Activated CD8-positive, alpha-beta memory T cell treated with anti-CD3 and anti-CD28 coated beads, Interleukin-2, amount 10 ng/mL, durations not matched to agents 7 days and 5 days (primary cell): ENCODE measurements at regions not wholly inside any gene's neighbourhood (a gene's known extent, or its start where the extent isn't known, plus 50 kb on each side); places are given as distances from the start of the nearest gene placed in this dataset.
"Not testable (repeated sequence)": the region's sequence is repeated elsewhere in the genome, so short reads cannot be mapped to it uniquely, and the experiment has no call there.

ENCODE experiments used
- ATAC-seq: fragments of 150-1000 bp; cut with Tn5 transposase; one replicate; pipeline ENCODE4 v1.10.0; 2021; ENCODE audit warnings: moderate library complexity
- CTCF ChIA-PET: fragments of 350-600 bp; sonication (Branson Sonifier 250); formaldehyde crosslinking; loops from one replicate; lab custom pipeline; 2021; ENCODE audit warnings: antibody characterized with exemption; lab: Charles Lee
- DNase-seq: peaks from one replicate; pipeline ENCODE4 v3.0.0-alpha.2; 2020
- H3K27ac Mint-ChIP-seq: one replicate; pipeline ENCODE4 v1.8.0; 2021; ENCODE audit warnings: mild to moderate bottlenecking, mixed read lengths
- H3K27me3 Mint-ChIP-seq: one replicate; pipeline ENCODE4 v1.8.0; 2021; ENCODE audit warnings: mixed read lengths
- H3K36me3 Mint-ChIP-seq: one replicate; pipeline ENCODE4 v1.8.0; 2021; ENCODE audit warnings: mild to moderate bottlenecking, mixed read lengths
- H3K4me1 Mint-ChIP-seq: one replicate; pipeline ENCODE4 v1.8.0; 2021; ENCODE audit warnings: mixed read lengths
- H3K4me3 Mint-ChIP-seq: one replicate; pipeline ENCODE4 v1.8.0; 2021; ENCODE audit warnings: mild to moderate bottlenecking, moderate library complexity, mixed read lengths
- H3K9me3 Mint-ChIP-seq: one replicate; pipeline ENCODE4 v1.8.0; 2022; ENCODE audit warnings: low read depth, mixed read lengths

- no peak overlapping the region for H3K27ac Mint-ChIP-seq
- H3K4me1 Mint-ChIP-seq = no peaks in the 10 kb centered on the region
- H3K9me3 Mint-ChIP-seq = peaks cover 7% of the 10 kb centered on the region
- ATAC-seq = no peak
- no peak overlapping the region for H3K4me3 Mint-ChIP-seq
- H3K27me3 Mint-ChIP-seq = no peaks in the 10 kb centered on the region
- CTCF ChIA-PET = no interaction called here
- no peak for DNase-seq
- H3K36me3 Mint-ChIP-seq = no peaks in the 10 kb centered on the region
Observed at GRCh38 chr2:228387776-228388175, 206.3 kb upstream of the SPHKAP start.

GRCh38 chr2:228378696-228379425 lies 197.4 kb upstream of the SPHKAP start:
- H3K4me1 Mint-ChIP-seq = no peaks in the 10 kb centered on the region
- peaks cover 2% of the 10 kb centered on the region for H3K9me3 Mint-ChIP-seq
- CTCF ChIA-PET = no interaction called here
- ATAC-seq (no peak), DNase-seq (no peak)
- no peak overlapping the region for H3K27ac Mint-ChIP-seq
- no peaks in the 10 kb centered on the region for H3K27me3 Mint-ChIP-seq
- no peaks in the 10 kb centered on the region for H3K36me3 Mint-ChIP-seq
- no peak overlapping the region for H3K4me3 Mint-ChIP-seq

GRCh38 chr2:228378233-228378632 lies 196.7 kb upstream of the SPHKAP start:
- H3K36me3 Mint-ChIP-seq = no peaks in the 10 kb centered on the region
- ATAC-seq (no peak), DNase-seq (no peak)
- H3K27me3 Mint-ChIP-seq = no peaks in the 10 kb centered on the region
- no peak overlapping the region for H3K4me3 Mint-ChIP-seq
- CTCF ChIA-PET = no interaction called here
- H3K4me1 Mint-ChIP-seq = no peaks in the 10 kb centered on the region
- peaks cover 4% of the 10 kb centered on the region for H3K9me3 Mint-ChIP-seq
- no peak overlapping the region for H3K27ac Mint-ChIP-seq

GRCh38 chr2:228377533-228377932 lies 196.0 kb upstream of the SPHKAP start:
- no peak for DNase-seq
- Mint-ChIP-seq H3K27me3 (no peaks in the 10 kb centered on the region), H3K4me3 (no peak overlapping the region), H3K36me3 (no peaks in the 10 kb centered on the region), H3K4me1 (no peaks in the 10 kb centered on the region), H3K9me3 (peaks cover 4% of the 10 kb centered on the region), H3K27ac (no peak overlapping the region)
- CTCF ChIA-PET = no interaction called here
- ATAC-seq = no peak

GRCh38 chr2:228374741-228375140 lies 193.3 kb upstream of the SPHKAP start:
- no peak for DNase-seq
- no peak overlapping the region for H3K4me3 Mint-ChIP-seq
- ATAC-seq = no peak
- H3K27ac Mint-ChIP-seq = no peak overlapping the region
- no peaks in the 10 kb centered on the region for H3K36me3 Mint-ChIP-seq
- no peaks in the 10 kb centered on the region for H3K4me1 Mint-ChIP-seq
- CTCF ChIA-PET = no interaction called here
- H3K9me3 Mint-ChIP-seq = peaks cover 8% of the 10 kb centered on the region
- H3K27me3 Mint-ChIP-seq = no peaks in the 10 kb centered on the region

- ATAC-seq = no peak
- Mint-ChIP-seq H3K36me3 (no peaks in the 10 kb centered on the region), H3K27ac (no peak overlapping the region), H3K9me3 (peaks cover 8% of the 10 kb centered on the region), H3K4me1 (no peaks in the 10 kb centered on the region), H3K27me3 (no peaks in the 10 kb centered on the region), H3K4me3 (no peak overlapping the region)
- CTCF ChIA-PET = no interaction called here
- no peak for DNase-seq
Observed at GRCh38 chr2:228373191-228373590, 191.7 kb upstream of the SPHKAP start.

GRCh38 chr2:228372212-228372611 lies 190.7 kb upstream of the SPHKAP start:
- H3K36me3 Mint-ChIP-seq = no peaks in the 10 kb centered on the region
- no peaks in the 10 kb centered on the region for H3K27me3 Mint-ChIP-seq
- ATAC-seq = no peak
- no peak overlapping the region for H3K4me3 Mint-ChIP-seq
- H3K27ac Mint-ChIP-seq = no peak overlapping the region
- no peak for DNase-seq
- H3K4me1 Mint-ChIP-seq = no peaks in the 10 kb centered on the region
- H3K9me3 Mint-ChIP-seq = peaks cover 8% of the 10 kb centered on the region
- CTCF ChIA-PET = no interaction called here

- H3K27me3 Mint-ChIP-seq = no peaks in the 10 kb centered on the region
- H3K4me3 Mint-ChIP-seq = no peak overlapping the region
- peaks cover 6% of the 10 kb centered on the region for H3K9me3 Mint-ChIP-seq
- no peak for ATAC-seq
- no peak overlapping the region for H3K27ac Mint-ChIP-seq
- no peak for DNase-seq
- no peaks in the 10 kb centered on the region for H3K4me1 Mint-ChIP-seq
- H3K36me3 Mint-ChIP-seq = no peaks in the 10 kb centered on the region
- CTCF ChIA-PET = no interaction called here
Observed at GRCh38 chr2:228369400-228370031, 188.0 kb upstream of the SPHKAP start.

- Mint-ChIP-seq H3K4me1 (no peaks in the 10 kb centered on the region), H3K4me3 (no peak overlapping the region), H3K36me3 (no peaks in the 10 kb centered on the region), H3K27me3 (no peaks in the 10 kb centered on the region), H3K9me3 (peaks cover 5% of the 10 kb centered on the region), H3K27ac (no peak overlapping the region)
- no peak for DNase-seq
- CTCF ChIA-PET = no interaction called here
- ATAC-seq = no peak
Observed at GRCh38 chr2:228367356-228367755, 185.9 kb upstream of the SPHKAP start.

GRCh38 chr2:228359473-228359872 lies 178.0 kb upstream of the SPHKAP start:
- H3K4me3 Mint-ChIP-seq = no peak overlapping the region
- DNase-seq = no peak
- no peaks in the 10 kb centered on the region for H3K36me3 Mint-ChIP-seq
- no peaks in the 10 kb centered on the region for H3K4me1 Mint-ChIP-seq
- H3K27me3 Mint-ChIP-seq = no peaks in the 10 kb centered on the region
- peaks cover 9% of the 10 kb centered on the region for H3K9me3 Mint-ChIP-seq
- H3K27ac Mint-ChIP-seq = no peak overlapping the region
- CTCF ChIA-PET = no interaction called here
- no peak for ATAC-seq

GRCh38 chr2:228355897-228356296 lies 174.4 kb upstream of the SPHKAP start:
- H3K27me3 Mint-ChIP-seq = no peaks in the 10 kb centered on the region
- no peak for ATAC-seq
- no peak overlapping the region for H3K27ac Mint-ChIP-seq
- no peaks in the 10 kb centered on the region for H3K36me3 Mint-ChIP-seq
- no peak for DNase-seq
- H3K4me1 Mint-ChIP-seq = no peaks in the 10 kb centered on the region
- H3K4me3 Mint-ChIP-seq = no peak overlapping the region
- CTCF ChIA-PET = no interaction called here
- H3K9me3 Mint-ChIP-seq = peaks cover 4% of the 10 kb centered on the region

GRCh38 chr2:228352980-228353379 lies 171.5 kb upstream of the SPHKAP start:
- H3K4me3 Mint-ChIP-seq, H3K36me3 Mint-ChIP-seq, H3K27ac Mint-ChIP-seq, DNase-seq, CTCF ChIA-PET, ATAC-seq, H3K4me1 Mint-ChIP-seq, H3K27me3 Mint-ChIP-seq, H3K9me3 Mint-ChIP-seq: not testable (repeated sequence)

GRCh38 chr2:228352048-228352447 lies 170.6 kb upstream of the SPHKAP start:
- Mint-ChIP-seq H3K4me1 (no peaks in the 10 kb centered on the region), H3K36me3 (no peaks in the 10 kb centered on the region), H3K9me3 (peaks cover 4% of the 10 kb centered on the region), H3K4me3 (no peak overlapping the region), H3K27ac (no peak overlapping the region), H3K27me3 (no peaks in the 10 kb centered on the region)
- DNase-seq (no peak), ATAC-seq (no peak)
- CTCF ChIA-PET = no interaction called here

- no peak overlapping the region for H3K4me3 Mint-ChIP-seq
- no peaks in the 10 kb centered on the region for H3K27me3 Mint-ChIP-seq
- H3K9me3 Mint-ChIP-seq = peaks cover 6% of the 10 kb centered on the region
Observed at GRCh38 chr2:228348516-228349064, 167.1 kb upstream of the SPHKAP start.

More at GRCh38 chr2:228348516-228349064, 167.1 kb upstream of the SPHKAP start:
- Mint-ChIP-seq H3K27ac (no peak overlapping the region), H3K4me1 (no peaks in the 10 kb centered on the region), H3K36me3 (no peaks in the 10 kb centered on the region)
- CTCF ChIA-PET = no interaction called here
- ATAC-seq (no peak), DNase-seq (no peak)
